Astrocyte of the cerebellum (primary cell): ENCODE measurements at regions not wholly inside any gene's neighbourhood (a gene's known extent, or its start where the extent isn't known, plus 50 kb on each side); places are given as distances from the start of the nearest gene placed in this dataset.

Experiments used
- DNase-seq: peaks from one replicate; pipeline ENCODE4 v3.0.0-alpha.2; 2011; ENCODE audit warnings: low read depth
- H3K4me3 ChIP-seq: 2 replicates; pipeline ENCODE4 v1.5.1; 2011; ENCODE audit warnings: mild to moderate bottlenecking, low read depth, low read length, moderate library complexity
- CTCF ChIP-seq: IDR thresholded peaks from 2 replicates; pipeline ENCODE4 v1.5.1; 2012; ENCODE audit warnings: low read length, low read depth, moderate library complexity, mild to moderate bottlenecking; ENCODE audit errors: missing control alignments
- in situ Hi-C: cut with HindIII; loops from 2 replicates; pipeline ENCODE4 v1.10.0; 2017; ENCODE audit warnings: low sequenced_read_pairs

- in situ Hi-C loops = no loop called here
- TF ChIP-seq CTCF = no peak
- no peak for DNase-seq
- no peak overlapping the region for H3K4me3 ChIP-seq
Observed at GRCh38 chr22:27420195-27420816, 381.2 kb downstream of the MN1 start.

GRCh38 chr22:27420817-27421361, 380.7 kb downstream of the MN1 start:
- peak; percentile 98 for DNase-seq
- in situ Hi-C loops = no loop called here
- TF ChIP-seq CTCF = no peak
- H3K4me3 ChIP-seq = peak overlapping the region; percentile 10

GRCh38 chr22:27422442-27422841, 379.1 kb downstream of the MN1 start:
- in situ Hi-C loops = no loop called here
- no peak for TF ChIP-seq CTCF
- no peak for DNase-seq
- no peak overlapping the region for H3K4me3 ChIP-seq

GRCh38 chr22:27424319-27424718, 377.2 kb downstream of the MN1 start:
- no peak for TF ChIP-seq CTCF
- DNase-seq = no peak
- in situ Hi-C loops = no loop called here

GRCh38 chr22:27429476-27429875, 372.1 kb downstream of the MN1 start:
- no peak for DNase-seq
- in situ Hi-C loops = no loop called here
- TF ChIP-seq CTCF = no peak
- no peak overlapping the region for H3K4me3 ChIP-seq

More at GRCh38 chr22:27424319-27424718, 377.2 kb downstream of the MN1 start:
- no peak overlapping the region for H3K4me3 ChIP-seq

- in situ Hi-C loops = no loop called here
- TF ChIP-seq CTCF = no peak
- no peak overlapping the region for H3K4me3 ChIP-seq
- no peak for DNase-seq
Observed at GRCh38 chr22:27431081-27431480, 370.5 kb downstream of the MN1 start.
